Small intestine (tissue), 7 donors: ENCODE measurements at regions not wholly inside any gene's neighbourhood (a gene's known extent, or its start where the extent isn't known, plus 50 kb on each side); places are given as distances from the start of the nearest gene placed in this dataset.

Experiments
- DNase-seq, 2 donors: peaks; one replicate each; pipeline versions ENCODE4 v3.0.0 to v3.0.0-alpha.2; 2013
- FAIRE-seq: peaks from 2 replicates; lab custom pipeline; 2012; peaks lifted over from hg19 to GRCh38; lab: Jason Lieb, UNC
- H3K27ac ChIP-seq, 3 donors: one replicate each; pipeline ENCODE4 v1.5.1; 2013; ENCODE audit warnings: low read length in 2 of 3, mild to moderate bottlenecking in 2 of 3, control low read depth in 1 of 3, inconsistent platforms in 1 of 3, low read depth in 1 of 3, moderate library complexity in 1 of 3
- H3K27me3 ChIP-seq, 3 donors: one replicate each; pipeline ENCODE4 v1.6.1; 2013; ENCODE audit warnings: low read length in 3 of 3, inconsistent platforms in 1 of 3; ENCODE audit not compliant: control insufficient read depth in 3 of 3, insufficient read depth in 3 of 3
- H3K36me3 ChIP-seq, 3 donors: one replicate each; pipeline ENCODE4 v1.6.1; 2013; ENCODE audit warnings: low read length in 3 of 3, inconsistent platforms in 1 of 3, low read depth in 1 of 3, mild to moderate bottlenecking in 1 of 3, moderate library complexity in 1 of 3; ENCODE audit not compliant: control insufficient read depth in 3 of 3, insufficient read depth in 2 of 3
- H3K4me1 ChIP-seq, 3 donors: one replicate each; pipeline ENCODE4 v1.6.1; 2013; ENCODE audit warnings: low read length in 2 of 3, inconsistent platforms in 1 of 3, low read depth in 1 of 3, mild to moderate bottlenecking in 1 of 3, moderate library complexity in 1 of 3; ENCODE audit not compliant: control insufficient read depth in 3 of 3, insufficient read depth in 2 of 3
- H3K4me3 ChIP-seq, 3 donors: one replicate each; pipeline ENCODE4 v1.5.1; 2013; ENCODE audit warnings: low read length in 3 of 3, control low read depth in 1 of 3, inconsistent platforms in 1 of 3, low read depth in 1 of 3, mild to moderate bottlenecking in 1 of 3, moderate library complexity in 1 of 3
- H3K9me3 ChIP-seq, 2 donors: one replicate each; pipeline ENCODE4 v1.6.1; 2013; ENCODE audit warnings: low read depth in 1 of 2, low read length in 1 of 2; ENCODE audit not compliant: control insufficient read depth in 2 of 2, insufficient read depth in 1 of 2
- WGBS, 3 donors: extraction: QIAGEN DNeasy Blood & Tissue Kit; methylation state at CpG; one replicate each; pipeline ENCODE4 v1.1.7; 2013; 5-methylcytosine and 5-hydroxymethylcytosine counted together
- donor health status: healthy with polysubstance abuse.
- donor health status: control.
- donor health status: control.
- donor health status: Bipolar disorder and iron deficiency.
- donor health status: healthy.

- Histone ChIP-seq H3K4me1 (no peaks in the 10 kb centered on the region), H3K9me3 (no peaks in the 10 kb centered on the region), H3K36me3 (no peaks in the 10 kb centered on the region), H3K4me3 (no peak overlapping the region), H3K27me3 (no peaks in the 10 kb centered on the region), H3K27ac (no peak overlapping the region)
- no peak for FAIRE-seq
- DNase-seq, result no peak
- 92 to 96% (median 95%) methylated on average over 1 of the region's 1 CpG for WGBS, 3 donors
These were observed 99.9 kb upstream of the CNTN4 start for GRCh38 chr3:1998739-1999138.

- no peak overlapping the region for H3K27ac ChIP-seq
- WGBS, 3 donors, result 55 to 68% (median 64%) methylated on average over 9 of the region's 9 CpGs
- H3K27me3 ChIP-seq, result no peaks in the 10 kb centered on the region
- H3K4me1 ChIP-seq, result no peaks in the 10 kb centered on the region
- no peaks in the 10 kb centered on the region for H3K9me3 ChIP-seq
- FAIRE-seq (no peak), DNase-seq (no peak)
- H3K36me3 ChIP-seq, result no peaks in the 10 kb centered on the region
- no peak overlapping the region for H3K4me3 ChIP-seq
These were observed 97.2 kb upstream of the CNTN4 start for GRCh38 chr3:2001306-2002108.

GRCh38 chr3:2023959-2024358, 74.7 kb upstream of the CNTN4 start:
- no peak overlapping the region for H3K27ac ChIP-seq
- WGBS, 3 donors, result 73 to 82% (median 81%) methylated on average over 3 of the region's 3 CpGs
- H3K4me3 ChIP-seq, result no peak overlapping the region
- FAIRE-seq, result no peak
- H3K9me3 ChIP-seq, result no peaks in the 10 kb centered on the region
- no peaks in the 10 kb centered on the region for H3K27me3 ChIP-seq
- H3K4me1 ChIP-seq, result no peaks in the 10 kb centered on the region
- DNase-seq, result no peak
- H3K36me3 ChIP-seq, result no peaks in the 10 kb centered on the region

- no peak for DNase-seq
These were observed 74.0 kb upstream of the CNTN4 start for GRCh38 chr3:2024713-2025112.

GRCh38 chr3:2029559-2029958, 69.1 kb upstream of the CNTN4 start:
- 84 to 93% (median 91%) methylated on average over 3 of the region's 3 CpGs for WGBS, 3 donors
- Histone ChIP-seq H3K27me3 (no peaks in the 10 kb centered on the region), H3K4me1 (no peaks in the 10 kb centered on the region), H3K4me3 (no peak overlapping the region), H3K27ac (no peak overlapping the region), H3K9me3 (no peaks in the 10 kb centered on the region), H3K36me3 (no peaks in the 10 kb centered on the region)
- no peak for DNase-seq
- FAIRE-seq, result no peak

More at GRCh38 chr3:2024713-2025112, 74.0 kb upstream of the CNTN4 start:
- 55 to 60% (median 56%) methylated on average over 4 of the region's 4 CpGs for WGBS, 3 donors
- no peak overlapping the region for H3K27ac ChIP-seq
- H3K4me3 ChIP-seq, result no peak overlapping the region
- H3K27me3 ChIP-seq, result no peaks in the 10 kb centered on the region
- H3K4me1 ChIP-seq, result no peaks in the 10 kb centered on the region
- no peaks in the 10 kb centered on the region for H3K9me3 ChIP-seq
- no peaks in the 10 kb centered on the region for H3K36me3 ChIP-seq
- FAIRE-seq, result no peak

GRCh38 chr3:2036076-2036475, 62.6 kb upstream of the CNTN4 start:
- 69 to 81% (median 74%) methylated on average over 4 of the region's 4 CpGs for WGBS, 3 donors
- H3K27ac ChIP-seq, result no peak overlapping the region
- H3K4me1 ChIP-seq, result no peaks in the 10 kb centered on the region
- H3K27me3 ChIP-seq, result no peaks in the 10 kb centered on the region
- FAIRE-seq (no peak), DNase-seq (peak in 1 of 2 donors; percentile 23)
- no peaks in the 10 kb centered on the region for H3K36me3 ChIP-seq
- H3K9me3 ChIP-seq, result no peaks in the 10 kb centered on the region
- H3K4me3 ChIP-seq, result no peak overlapping the region

GRCh38 chr3:2041931-2042330, 56.7 kb upstream of the CNTN4 start:
- Histone ChIP-seq H3K36me3 (no peaks in the 10 kb centered on the region), H3K27ac (no peak overlapping the region), H3K4me3 (no peak overlapping the region), H3K4me1 (no peaks in the 10 kb centered on the region), H3K27me3 (no peaks in the 10 kb centered on the region), H3K9me3 (no peaks in the 10 kb centered on the region)
- DNase-seq (no peak), FAIRE-seq (no peak)
- 74 to 93% (median 88%) methylated on average over 3 of the region's 3 CpGs for WGBS, 3 donors
